HG02610 (cell line): ENCODE measurements at regions not wholly inside any gene's neighbourhood (a gene's known extent, or its start where the extent isn't known, plus 50 kb on each side); places are given as distances from the start of the nearest gene placed in this dataset.
A peak's percentile ranks its signal among the peaks of the same experiment; 100 is the strongest.
"Not testable (repeated sequence)": the region's sequence is repeated elsewhere in the genome, so short reads cannot be mapped to it uniquely, and the experiment has no call there.

Experiments
- ATAC-seq: cut with Tn5 transposase; IDR thresholded peaks from one replicate; pipeline ENCODE4 v1.9.1; 2021; ENCODE audit warnings: mild to moderate bottlenecking, moderate library complexity; ENCODE audit not compliant: unreplicated experiment

GRCh38 chr6:11411593-11411992 is 126.0 kb upstream of the TMEM170B start:
- no peak for ATAC-seq

GRCh38 chr6:11410539-11411307 is 126.8 kb upstream of the TMEM170B start:
- ATAC-seq: peak; percentile 47

- no peak for ATAC-seq
Observed at GRCh38 chr6:11409371-11409770, 128.2 kb upstream of the TMEM170B start.

DNA sequence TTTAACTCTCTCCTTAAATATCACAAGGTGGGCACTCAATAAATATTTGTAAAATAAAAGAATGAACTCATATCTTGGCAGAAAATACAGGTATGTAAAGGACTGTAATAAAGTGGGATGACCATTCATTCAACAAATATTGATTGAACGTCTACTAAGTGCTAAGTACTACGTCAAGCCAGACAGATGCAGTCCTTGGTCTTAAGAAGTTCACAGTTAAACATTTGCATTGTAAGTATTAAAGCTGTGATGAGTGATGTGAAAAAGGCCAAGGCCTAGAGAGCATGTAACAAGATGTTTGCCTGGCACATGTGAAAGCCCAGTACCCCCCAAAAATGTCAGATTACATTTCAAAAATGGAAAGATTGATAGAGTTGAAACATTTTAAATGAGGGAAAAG is 130.1 kb upstream of the TMEM170B start:
- ATAC-seq: no peak

DNA sequence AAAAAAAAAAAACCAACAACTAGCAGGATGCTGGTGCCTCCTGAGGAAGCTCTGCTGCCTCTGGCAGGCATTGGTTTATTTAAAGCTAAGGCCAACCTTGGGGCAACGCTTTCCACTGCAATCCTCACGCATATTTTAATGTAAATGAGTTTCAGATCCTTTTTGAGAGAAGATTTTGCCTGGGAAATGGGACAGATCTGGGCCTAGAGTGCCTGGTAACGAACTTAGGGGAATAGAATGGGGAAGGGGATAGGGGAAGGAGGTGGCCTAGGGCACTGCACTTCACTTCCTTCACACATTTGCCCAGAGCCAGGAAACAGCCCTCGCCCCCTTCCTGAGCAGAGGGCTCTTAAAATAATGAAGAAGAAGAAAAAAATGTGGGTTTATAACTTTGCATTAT is 132.7 kb upstream of the TMEM170B start:
- ATAC-seq: no peak

GRCh38 chr6:11404081-11404480 is 133.5 kb upstream of the TMEM170B start:
- ATAC-seq: no peak

DNA sequence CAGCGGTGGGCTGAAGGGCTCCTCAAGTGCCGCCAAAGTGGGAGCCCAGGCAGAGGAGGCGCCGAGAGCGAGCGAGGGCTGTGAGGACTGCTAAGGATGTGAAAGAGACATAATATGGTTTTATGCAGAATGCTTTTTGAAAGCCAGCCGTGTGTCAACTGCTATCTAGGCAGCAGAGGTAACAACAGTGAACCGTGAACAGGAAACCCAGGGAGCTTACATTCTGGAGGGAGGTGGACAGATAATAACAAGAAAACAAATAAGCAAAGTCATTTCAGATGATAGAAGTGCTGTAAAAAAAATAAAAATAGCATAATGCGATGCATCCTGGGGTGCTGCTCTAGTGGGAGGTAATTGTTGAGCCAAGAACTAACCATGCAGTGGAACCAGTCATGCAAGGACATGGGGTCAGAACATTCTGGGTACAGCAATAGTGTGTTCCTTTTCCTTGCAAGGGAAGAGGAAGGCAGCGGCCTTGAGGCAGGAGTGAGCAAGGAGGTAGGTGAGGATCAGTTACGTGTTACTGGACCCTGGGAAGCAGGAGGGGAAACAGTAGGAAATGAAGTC is 134.4 kb upstream of the TMEM170B start:
- no peak for ATAC-seq

GRCh38 chr6:11402581-11402980 is 135.0 kb upstream of the TMEM170B start:
- not testable (repeated sequence) for ATAC-seq

DNA sequence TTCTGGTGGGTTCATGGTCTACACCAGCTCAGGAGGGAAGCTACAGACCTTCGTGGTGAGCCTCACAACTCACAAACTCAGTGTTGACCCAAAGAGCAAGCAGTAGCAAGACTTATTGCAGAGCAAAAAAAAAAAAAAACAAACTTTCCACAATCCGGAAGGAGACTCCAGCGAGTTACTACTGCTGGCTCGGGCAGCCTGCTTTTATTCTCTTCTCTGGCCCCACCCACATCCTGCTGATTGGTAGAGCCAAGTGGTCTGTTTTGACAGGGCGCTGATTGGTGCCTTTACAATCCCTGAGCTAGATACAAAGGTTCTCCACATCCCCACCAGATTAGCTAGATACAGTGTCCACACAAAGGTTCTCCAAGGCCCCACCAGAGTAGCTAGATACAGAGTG is 135.6 kb upstream of the TMEM170B start:
- ATAC-seq: not testable (repeated sequence)

- no peak for ATAC-seq
Observed at GRCh38 chr6:11398451-11399326, 138.9 kb upstream of the TMEM170B start.

DNA sequence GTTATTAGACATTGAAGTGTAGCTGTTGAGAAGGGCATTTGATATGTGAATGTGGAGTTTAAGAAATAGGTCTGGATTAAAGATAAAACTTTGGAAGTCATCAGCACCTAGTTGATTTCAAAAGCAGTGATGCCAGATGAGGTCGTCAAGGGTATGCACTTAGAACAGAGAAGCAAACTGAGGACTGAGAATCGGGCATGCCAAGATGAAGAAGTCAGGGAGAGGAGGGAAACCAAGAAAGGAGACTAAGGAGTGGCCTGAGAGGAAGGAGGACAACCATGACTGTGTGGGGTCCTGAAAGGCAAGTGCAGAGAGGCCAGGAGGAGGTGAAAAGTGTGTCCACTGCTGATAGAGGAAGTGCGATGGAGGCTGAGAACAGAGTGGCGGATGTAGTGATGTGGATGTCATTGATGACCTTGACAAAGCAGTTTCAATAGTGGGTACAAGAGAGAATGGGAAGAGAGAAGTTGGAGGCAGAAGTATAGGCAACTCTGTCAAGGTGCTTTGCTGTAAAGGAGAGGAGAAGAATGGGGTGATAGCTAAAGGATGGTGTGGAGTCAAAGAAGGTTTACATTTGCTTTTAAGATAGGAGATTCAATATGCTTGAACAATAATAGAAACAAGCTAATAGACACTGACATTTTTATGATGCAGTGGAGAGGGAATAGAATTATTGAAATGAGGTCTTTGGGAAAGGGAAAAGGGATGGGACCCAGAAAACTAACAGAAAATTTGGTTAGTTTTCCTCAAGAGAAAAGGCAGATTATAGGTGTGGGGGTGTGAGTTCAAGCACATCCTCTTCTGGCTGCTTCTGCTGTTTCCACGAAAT is 139.7 kb upstream of the TMEM170B start:
- no peak for ATAC-seq

GRCh38 chr6:11396860-11397259 is 140.7 kb upstream of the TMEM170B start:
- no peak for ATAC-seq

DNA sequence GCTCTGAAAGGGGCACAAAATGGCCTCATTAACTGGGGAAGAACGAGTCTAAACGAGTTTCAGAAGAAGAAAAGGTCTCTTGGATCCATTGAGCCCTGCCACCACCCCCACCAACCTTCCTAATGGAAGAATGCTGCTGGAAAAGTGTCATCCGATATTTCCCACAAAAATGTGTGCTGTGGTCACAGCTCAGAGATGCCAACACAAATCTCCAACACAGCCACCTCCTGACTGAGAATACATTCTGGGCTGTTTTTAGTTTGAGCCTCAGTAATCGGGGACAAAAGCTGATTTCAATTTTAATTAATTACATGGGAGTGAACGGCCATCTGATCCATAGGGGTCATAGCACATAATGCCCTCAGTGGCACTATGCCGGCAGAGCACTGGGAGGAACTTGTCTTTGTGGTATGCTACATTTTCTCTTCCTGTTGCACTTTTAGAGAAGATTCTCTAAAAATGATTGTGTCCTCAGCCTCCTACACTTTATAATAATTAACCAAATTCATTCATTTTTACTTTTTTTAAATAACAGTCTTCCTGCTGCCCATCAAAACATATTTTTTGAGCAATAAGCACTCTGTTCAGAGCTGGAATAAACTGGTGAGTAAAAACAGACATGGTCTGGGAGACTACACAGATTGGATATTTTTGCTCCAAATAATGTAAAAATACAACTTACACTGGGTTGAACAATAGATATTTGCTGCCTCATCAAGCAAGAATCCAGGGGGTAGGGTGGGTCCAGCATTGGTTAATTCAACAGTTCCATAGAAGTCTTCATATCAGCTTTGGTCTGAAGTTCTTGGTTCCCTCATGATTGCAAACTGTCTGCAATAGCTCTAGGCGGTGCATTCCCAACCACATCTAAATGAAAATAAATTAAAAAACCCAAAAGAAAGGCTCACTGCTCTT is 143.6 kb upstream of the TMEM170B start:
- ATAC-seq: no peak

GRCh38 chr6:11392778-11393507 is 144.6 kb upstream of the TMEM170B start:
- no peak for ATAC-seq

DNA sequence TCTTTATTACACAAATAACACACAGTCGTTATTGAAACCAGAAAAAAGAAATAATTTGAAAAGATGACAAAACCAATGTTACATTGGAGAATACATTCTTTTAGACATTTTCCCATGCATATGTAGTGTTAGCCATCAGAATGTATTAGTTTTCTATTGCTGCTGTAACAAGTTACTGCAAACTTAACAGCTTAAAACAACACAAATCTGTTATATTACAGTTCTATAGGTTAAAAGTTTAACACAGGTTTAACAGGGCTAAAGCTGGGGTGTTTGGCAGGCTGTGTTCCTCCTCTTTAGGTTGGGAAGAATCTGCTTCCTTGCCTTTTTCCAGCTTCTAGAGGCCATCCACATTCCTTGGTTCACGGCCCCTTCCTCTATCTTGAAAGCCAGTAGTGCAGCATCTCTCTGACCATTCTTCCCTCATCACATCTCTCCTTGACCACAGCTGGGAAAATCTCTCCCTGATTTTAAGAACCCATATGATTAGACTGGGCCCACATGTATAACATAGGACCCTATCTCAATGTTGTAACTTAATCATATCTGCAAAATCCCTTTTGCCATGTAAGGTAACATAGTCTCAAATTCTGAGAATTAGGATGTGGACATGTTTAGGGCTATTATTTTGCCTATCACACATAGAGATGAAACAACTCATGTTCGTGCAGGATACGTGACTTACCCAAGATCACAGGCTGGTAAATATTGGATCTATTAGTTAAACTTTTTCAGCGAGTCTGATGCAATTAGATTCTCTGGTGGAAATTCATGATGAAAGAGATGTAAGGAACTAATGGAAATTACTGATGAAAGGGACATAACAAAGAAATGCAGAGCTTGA is 145.4 kb upstream of the TMEM170B start:
- no peak for ATAC-seq

- ATAC-seq: no peak
Observed at GRCh38 chr6:11389977-11390376, 147.6 kb upstream of the TMEM170B start.

GRCh38 chr6:11388983-11389944 is 148.3 kb upstream of the TMEM170B start:
- no peak for ATAC-seq
